ENCODE measurements at regions not wholly inside any gene's neighbourhood (a gene's known extent, or its start where the extent isn't known, plus 50 kb on each side); places are given as distances from the start of the nearest gene placed in this dataset.

DNA sequence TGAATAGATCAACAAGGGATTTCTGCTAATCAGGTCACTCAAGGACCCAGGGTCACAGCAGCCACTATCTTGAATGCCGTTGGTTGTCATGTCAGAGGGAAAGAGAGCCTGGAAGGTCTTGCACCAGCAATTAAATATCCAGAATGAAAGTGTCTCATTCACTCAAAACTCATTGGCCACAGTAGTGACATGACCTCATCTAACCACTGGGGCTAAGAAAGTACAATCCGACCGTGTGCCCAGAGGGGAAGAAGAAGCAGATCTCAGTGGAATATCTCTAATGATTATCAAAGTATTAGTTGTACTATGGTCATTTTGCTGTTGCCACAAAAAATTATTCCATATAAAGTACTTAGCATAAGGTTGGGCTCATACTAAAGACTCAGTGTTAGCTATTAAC lies 210.0 kb downstream of the QDPR start:
- no peak for TF ChIP-seq CTCF (conservative IDR thresholded peaks at IDR 0.05; ENCODE audit: low read depth in 2 of 2)
- no peak for TF ChIP-seq EZH2 (IDR thresholded peaks at IDR 0.05; ENCODE audit: low read depth, unreplicated experiment)
- no peak for TF ChIP-seq ZNF462 (CRISPR knock-in tag; IDR thresholded peaks at IDR 0.05)
- TF ChIP-seq POLR2AphosphoS5 (IDR thresholded peaks at IDR 0.05; ENCODE audit: low read depth), result no peak
- TF ChIP-seq STAT1 (IDR thresholded peaks at IDR 0.05; ENCODE audit: unreplicated experiment), result no peak
- no peak for TF ChIP-seq ZNF114 (CRISPR knock-in tag; IDR thresholded peaks at IDR 0.05)
- TF ChIP-seq EZH2phosphoT487 (IDR thresholded peaks at IDR 0.05; ENCODE audit: unreplicated experiment), result no peak
- no peak for TF ChIP-seq CREB1 (CRISPR knock-in tag; IDR thresholded peaks at IDR 0.05; ENCODE audit: low read depth)
- no peak for TF ChIP-seq REST (IDR thresholded peaks at IDR 0.05; ENCODE audit: unreplicated experiment)
- TF ChIP-seq JUNB (IDR thresholded peaks at IDR 0.05; ENCODE audit: unreplicated experiment), result no peak
- TF ChIP-seq, protein P1, sequence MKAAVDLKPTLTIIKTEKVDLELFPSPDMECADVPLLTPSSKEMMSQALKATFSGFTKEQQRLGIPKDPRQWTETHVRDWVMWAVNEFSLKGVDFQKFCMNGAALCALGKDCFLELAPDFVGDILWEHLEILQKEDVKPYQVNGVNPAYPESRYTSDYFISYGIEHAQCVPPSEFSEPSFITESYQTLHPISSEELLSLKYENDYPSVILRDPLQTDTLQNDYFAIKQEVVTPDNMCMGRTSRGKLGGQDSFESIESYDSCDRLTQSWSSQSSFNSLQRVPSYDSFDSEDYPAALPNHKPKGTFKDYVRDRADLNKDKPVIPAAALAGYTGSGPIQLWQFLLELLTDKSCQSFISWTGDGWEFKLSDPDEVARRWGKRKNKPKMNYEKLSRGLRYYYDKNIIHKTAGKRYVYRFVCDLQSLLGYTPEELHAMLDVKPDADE (IDR thresholded peaks at IDR 0.05), result no peak

Measured in GM23338 (cell line).